ENCODE measurements at regions not wholly inside any gene's neighbourhood (a gene's known extent, or its start where the extent isn't known, plus 50 kb on each side); places are given as distances from the start of the nearest gene placed in this dataset.

DNA sequence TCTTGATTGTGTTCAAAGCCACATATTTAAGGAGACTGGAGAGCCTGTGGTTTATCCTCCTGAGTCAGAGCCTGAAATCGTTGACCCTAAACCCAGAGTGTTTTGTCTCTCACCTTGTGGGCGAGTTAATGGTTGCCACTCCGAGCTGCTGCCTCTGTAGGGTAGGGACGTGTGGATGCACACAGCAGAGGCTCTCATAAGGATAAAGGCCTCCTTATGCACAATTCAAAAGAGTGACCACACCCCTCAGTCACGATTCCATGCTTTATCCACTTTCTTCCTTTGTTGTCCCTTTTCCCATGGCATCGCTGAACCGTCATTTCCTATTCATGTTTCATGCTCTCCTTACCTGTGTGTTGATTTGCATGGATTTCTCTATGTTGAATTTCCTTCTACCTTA lies 805.0 kb upstream of the RBFOX1 start:
- Histone ChIP-seq H3K4me3 (replicated peaks in 1 of 4; ENCODE audit: control extremely low read depth in 1 of 4, insufficient read depth in 1 of 4, low read depth in 3 of 4, low read length in 4 of 4) (no peak overlapping the region), H3K4me2 (ENCODE audit: extremely low read depth, insufficient read depth, low read length) (no peak overlapping the region), H2AFZ (ENCODE audit: low read length) (no peak overlapping the region), H4K20me1 (ENCODE audit: control insufficient read depth, extremely low read depth, insufficient read depth, low read length) (no peaks in the 10 kb centered on the region), H3K36me3 (ENCODE audit: control insufficient read depth, insufficient read depth, low read length) (no peaks in the 10 kb centered on the region), H3K27ac (ENCODE audit: insufficient read depth, low read length) (no peak overlapping the region), H3K9me3 (ENCODE audit: control insufficient read depth, insufficient read depth, low read depth, low read length) (no peaks in the 10 kb centered on the region), H3K4me1 (ENCODE audit: control insufficient read depth, extremely low read depth, insufficient read depth, low read length) (no peaks in the 10 kb centered on the region), H3K27me3 (ENCODE audit: control insufficient read depth, insufficient read depth, low read length) (no peaks in the 10 kb centered on the region), H3K79me2 (ENCODE audit: control insufficient read depth, insufficient read depth, low read length) (no peaks in the 10 kb centered on the region), H3K9ac (ENCODE audit: insufficient read depth, low read length) (no peak overlapping the region)
- DNase-seq (ENCODE audit: low read depth in 2 of 2) = no peak
- TF ChIP-seq, protein P1, sequence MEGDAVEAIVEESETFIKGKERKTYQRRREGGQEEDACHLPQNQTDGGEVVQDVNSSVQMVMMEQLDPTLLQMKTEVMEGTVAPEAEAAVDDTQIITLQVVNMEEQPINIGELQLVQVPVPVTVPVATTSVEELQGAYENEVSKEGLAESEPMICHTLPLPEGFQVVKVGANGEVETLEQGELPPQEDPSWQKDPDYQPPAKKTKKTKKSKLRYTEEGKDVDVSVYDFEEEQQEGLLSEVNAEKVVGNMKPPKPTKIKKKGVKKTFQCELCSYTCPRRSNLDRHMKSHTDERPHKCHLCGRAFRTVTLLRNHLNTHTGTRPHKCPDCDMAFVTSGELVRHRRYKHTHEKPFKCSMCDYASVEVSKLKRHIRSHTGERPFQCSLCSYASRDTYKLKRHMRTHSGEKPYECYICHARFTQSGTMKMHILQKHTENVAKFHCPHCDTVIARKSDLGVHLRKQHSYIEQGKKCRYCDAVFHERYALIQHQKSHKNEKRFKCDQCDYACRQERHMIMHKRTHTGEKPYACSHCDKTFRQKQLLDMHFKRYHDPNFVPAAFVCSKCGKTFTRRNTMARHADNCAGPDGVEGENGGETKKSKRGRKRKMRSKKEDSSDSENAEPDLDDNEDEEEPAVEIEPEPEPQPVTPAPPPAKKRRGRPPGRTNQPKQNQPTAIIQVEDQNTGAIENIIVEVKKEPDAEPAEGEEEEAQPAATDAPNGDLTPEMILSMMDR (conservative IDR thresholded peaks at IDR 0.05 in 1 of 2, IDR thresholded peaks at IDR 0.05 in 1 of 2; ENCODE audit: low read depth in 1 of 2, low read length in 2 of 2) = no peak
- TF ChIP-seq EZH2 (IDR thresholded peaks at IDR 0.05; ENCODE audit: low read length, missing control alignments) = no peak

DNA sequence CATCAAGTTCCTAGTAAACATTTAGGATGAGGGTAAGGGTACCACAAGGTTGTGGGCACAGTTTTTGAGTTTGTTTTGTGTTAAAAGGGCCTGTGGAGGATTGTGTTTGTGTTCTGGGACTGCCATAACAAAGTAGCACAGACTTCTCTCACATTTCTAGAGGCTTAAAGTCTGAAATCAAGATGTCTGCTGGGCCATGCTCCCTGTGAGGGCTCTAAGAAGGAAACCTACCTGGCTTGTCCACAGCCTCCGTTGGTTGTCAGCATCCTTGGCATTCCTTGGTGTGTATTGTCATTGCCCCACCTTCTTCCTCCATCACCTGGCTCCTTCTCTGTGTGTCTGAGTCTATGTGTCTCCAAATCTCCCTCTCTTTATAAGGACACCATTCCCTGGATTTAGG lies 808.1 kb upstream of the RBFOX1 start:
- Histone ChIP-seq H3K36me3 (ENCODE audit: control insufficient read depth, insufficient read depth, low read length) (no peaks in the 10 kb centered on the region), H3K9me3 (ENCODE audit: control insufficient read depth, insufficient read depth, low read depth, low read length) (no peaks in the 10 kb centered on the region)

DNA sequence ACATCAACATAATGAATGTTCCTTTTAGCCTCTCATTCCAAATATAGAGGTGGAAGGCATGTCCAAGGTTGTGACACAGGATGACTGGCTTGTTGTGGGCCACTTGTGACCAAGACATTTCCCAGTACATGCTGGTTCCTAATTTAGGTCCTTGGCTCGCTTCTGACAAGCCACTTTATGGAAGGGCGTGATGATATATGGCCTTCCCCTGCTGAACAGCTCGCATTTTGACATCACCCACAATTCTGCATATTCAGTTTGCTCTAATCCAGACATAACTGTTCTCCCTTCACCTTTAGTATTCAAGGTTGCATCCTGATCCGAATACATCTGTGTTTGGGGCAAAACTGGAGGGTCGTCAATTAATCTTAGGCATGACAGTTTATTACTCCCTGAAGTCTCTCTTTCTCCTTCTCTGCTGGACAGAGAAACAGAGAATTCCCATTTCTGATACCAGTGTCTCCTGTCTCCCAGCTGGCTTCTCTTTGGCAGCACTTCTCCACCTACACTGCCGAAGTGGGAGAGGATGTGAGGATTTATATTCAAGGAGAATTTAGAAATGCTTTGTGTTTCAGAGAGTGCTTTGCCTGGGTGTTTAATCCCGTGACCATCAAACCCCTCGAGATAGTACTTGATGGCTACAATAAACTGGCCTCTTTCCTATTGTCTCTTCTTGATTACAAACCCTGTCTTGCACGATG lies 815.5 kb upstream of the RBFOX1 start:
- no peak overlapping the region for H3K27ac ChIP-seq (ENCODE audit: insufficient read depth, low read length)
- H2AFZ ChIP-seq (ENCODE audit: low read length) = no peak overlapping the region
- H3K79me2 ChIP-seq (ENCODE audit: control insufficient read depth, insufficient read depth, low read length) = no peaks in the 10 kb centered on the region
- H3K36me3 ChIP-seq (ENCODE audit: control insufficient read depth, insufficient read depth, low read length) = no peaks in the 10 kb centered on the region
- no peak for DNase-seq (ENCODE audit: low read depth in 2 of 2)
- H3K9ac ChIP-seq (ENCODE audit: insufficient read depth, low read length) = no peak overlapping the region
- no peaks in the 10 kb centered on the region for H3K9me3 ChIP-seq (ENCODE audit: control insufficient read depth, insufficient read depth, low read depth, low read length)
- no peak overlapping the region for H3K4me3 ChIP-seq (replicated peaks in 1 of 4; ENCODE audit: control extremely low read depth in 1 of 4, insufficient read depth in 1 of 4, low read depth in 3 of 4, low read length in 4 of 4)
- H3K4me1 ChIP-seq (ENCODE audit: control insufficient read depth, extremely low read depth, insufficient read depth, low read length) = no peaks in the 10 kb centered on the region
- no peaks in the 10 kb centered on the region for H4K20me1 ChIP-seq (ENCODE audit: control insufficient read depth, extremely low read depth, insufficient read depth, low read length)
- H3K27me3 ChIP-seq (ENCODE audit: control insufficient read depth, insufficient read depth, low read length) = no peaks in the 10 kb centered on the region
- TF ChIP-seq EZH2 (IDR thresholded peaks at IDR 0.05; ENCODE audit: low read length, missing control alignments) = no peak
- TF ChIP-seq, protein P1 (conservative IDR thresholded peaks at IDR 0.05 in 1 of 2, IDR thresholded peaks at IDR 0.05 in 1 of 2; ENCODE audit: low read depth in 1 of 2, low read length in 2 of 2) = no peak
- no peak overlapping the region for H3K4me2 ChIP-seq (ENCODE audit: extremely low read depth, insufficient read depth, low read length)

More for the DNA sequence above, 808.1 kb upstream of the RBFOX1 start:
- Histone ChIP-seq H3K4me1 (ENCODE audit: control insufficient read depth, extremely low read depth, insufficient read depth, low read length) (no peaks in the 10 kb centered on the region), H4K20me1 (ENCODE audit: control insufficient read depth, extremely low read depth, insufficient read depth, low read length) (no peaks in the 10 kb centered on the region), H3K79me2 (ENCODE audit: control insufficient read depth, insufficient read depth, low read length) (no peaks in the 10 kb centered on the region), H3K4me3 (replicated peaks in 1 of 4; ENCODE audit: control extremely low read depth in 1 of 4, insufficient read depth in 1 of 4, low read depth in 3 of 4, low read length in 4 of 4) (no peak overlapping the region), H3K27me3 (ENCODE audit: control insufficient read depth, insufficient read depth, low read length) (no peaks in the 10 kb centered on the region), H3K4me2 (ENCODE audit: extremely low read depth, insufficient read depth, low read length) (no peak overlapping the region), H2AFZ (ENCODE audit: low read length) (no peak overlapping the region), H3K9ac (ENCODE audit: insufficient read depth, low read length) (no peak overlapping the region), H3K27ac (ENCODE audit: insufficient read depth, low read length) (no peak overlapping the region)
- no peak for TF ChIP-seq EZH2 (IDR thresholded peaks at IDR 0.05; ENCODE audit: low read length, missing control alignments)
- TF ChIP-seq, protein P1 (conservative IDR thresholded peaks at IDR 0.05 in 1 of 2, IDR thresholded peaks at IDR 0.05 in 1 of 2; ENCODE audit: low read depth in 1 of 2, low read length in 2 of 2) = no peak
- DNase-seq (ENCODE audit: low read depth in 2 of 2) = no peak

All from fibroblast of lung (primary cell).